Tibial artery (tissue), 4 donors: ENCODE measurements at regions not wholly inside any gene's neighbourhood (a gene's known extent, or its start where the extent isn't known, plus 50 kb on each side); places are given as distances from the start of the nearest gene placed in this dataset.

Source experiments
- DNase-seq, 2 donors: peaks; one replicate each; pipeline ENCODE4 v3.0.0-alpha.2; 2019
- H3K27ac ChIP-seq, 2 donors: fragments of 200-600 bp; sonication (generic) in 1 of 2; 1 replicate in 1 of 2; 2 replicates in 1 of 2; pipeline ENCODE4 v1.5.1; 2018 to 2019; ENCODE audit warnings: mild to moderate bottlenecking in 1 of 2
- H3K27me3 ChIP-seq, 2 donors: fragments of 200-600 bp; sonication (generic) in 1 of 2; one replicate each; pipeline versions ENCODE4 v1.5.1 to v1.6.0; 2016 to 2019
- H3K36me3 ChIP-seq, 3 donors: fragments of 200-600 bp; sonication (generic) in 2 of 3; one replicate each; pipeline ENCODE4 v1.5.1; 2016 to 2019; ENCODE audit warnings: mild to moderate bottlenecking in 2 of 3
- H3K4me1 ChIP-seq, 4 donors: fragments of 200-600 bp; sonication (generic) in 2 of 4; 1 replicate in 3 of 4; 2 replicates in 1 of 4; pipeline ENCODE4 v1.5.1; 2016 to 2019
- H3K4me3 ChIP-seq, 2 donors: fragments of 200-600 bp; sonication (generic) in 1 of 2; 1 replicate in 1 of 2; 2 replicates in 1 of 2; pipeline ENCODE4 v1.5.1; 2018 to 2019; ENCODE audit warnings: mild to moderate bottlenecking in 2 of 2
- H3K9me3 ChIP-seq, 3 donors: fragments of 200-600 bp; sonication (generic) in 1 of 3; one replicate each; pipeline ENCODE4 v1.5.1; 2016 to 2019
- intact Hi-C: fragments of 100-400 bp; cut with DNase I; formaldehyde crosslinking; loops from one replicate; pipeline ENCODE4 v1.15.0; 2023; ENCODE audit warnings: low total_unique reads
- TF ChIP-seq, protein P1 (sequence below), 2 experiments: fragments of 200-600 bp in 1 of 2; fragments of 450-650 bp in 1 of 2; IDR thresholded peaks; one replicate each; pipeline ENCODE4 v1.5.1; 2017 to 2019; ENCODE audit warnings: antibody characterized with exemption in 2 of 2, mild to moderate bottlenecking in 1 of 2, moderate library complexity in 1 of 2

DNA sequence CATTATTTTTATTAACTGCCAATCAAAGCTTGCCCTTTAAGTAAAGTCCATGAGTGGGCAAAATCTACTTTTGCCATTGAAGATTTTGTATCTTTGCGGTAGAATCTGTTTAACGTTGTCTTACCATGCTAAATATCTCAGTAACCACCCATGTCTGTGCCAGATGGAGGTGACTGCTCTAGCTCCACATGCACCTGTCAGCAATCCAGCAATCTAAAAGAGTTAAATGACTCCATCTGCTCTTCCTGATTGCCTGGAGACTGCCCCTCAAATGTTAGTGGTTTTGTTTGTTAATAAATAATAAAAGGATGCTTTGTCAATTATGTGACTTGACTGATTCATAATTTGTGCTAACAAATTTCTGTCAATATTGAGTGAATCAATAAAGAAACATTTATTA, 141.7 kb downstream of the RBM43 start:
- no peak overlapping the region for H3K4me3 ChIP-seq
- H3K9me3 ChIP-seq, result no peaks in the 10 kb centered on the region
- H3K4me1 ChIP-seq, result no peaks in the 10 kb centered on the region
- H3K27ac ChIP-seq, result no peak overlapping the region
- intact Hi-C loops, result no loop called here
- H3K36me3 ChIP-seq, result no peaks in the 10 kb centered on the region
- DNase-seq, result no peak
- no peaks in the 10 kb centered on the region for H3K27me3 ChIP-seq
- TF ChIP-seq, protein P1, sequence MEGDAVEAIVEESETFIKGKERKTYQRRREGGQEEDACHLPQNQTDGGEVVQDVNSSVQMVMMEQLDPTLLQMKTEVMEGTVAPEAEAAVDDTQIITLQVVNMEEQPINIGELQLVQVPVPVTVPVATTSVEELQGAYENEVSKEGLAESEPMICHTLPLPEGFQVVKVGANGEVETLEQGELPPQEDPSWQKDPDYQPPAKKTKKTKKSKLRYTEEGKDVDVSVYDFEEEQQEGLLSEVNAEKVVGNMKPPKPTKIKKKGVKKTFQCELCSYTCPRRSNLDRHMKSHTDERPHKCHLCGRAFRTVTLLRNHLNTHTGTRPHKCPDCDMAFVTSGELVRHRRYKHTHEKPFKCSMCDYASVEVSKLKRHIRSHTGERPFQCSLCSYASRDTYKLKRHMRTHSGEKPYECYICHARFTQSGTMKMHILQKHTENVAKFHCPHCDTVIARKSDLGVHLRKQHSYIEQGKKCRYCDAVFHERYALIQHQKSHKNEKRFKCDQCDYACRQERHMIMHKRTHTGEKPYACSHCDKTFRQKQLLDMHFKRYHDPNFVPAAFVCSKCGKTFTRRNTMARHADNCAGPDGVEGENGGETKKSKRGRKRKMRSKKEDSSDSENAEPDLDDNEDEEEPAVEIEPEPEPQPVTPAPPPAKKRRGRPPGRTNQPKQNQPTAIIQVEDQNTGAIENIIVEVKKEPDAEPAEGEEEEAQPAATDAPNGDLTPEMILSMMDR (IDR thresholded peaks at IDR 0.05), result no peak

DNA sequence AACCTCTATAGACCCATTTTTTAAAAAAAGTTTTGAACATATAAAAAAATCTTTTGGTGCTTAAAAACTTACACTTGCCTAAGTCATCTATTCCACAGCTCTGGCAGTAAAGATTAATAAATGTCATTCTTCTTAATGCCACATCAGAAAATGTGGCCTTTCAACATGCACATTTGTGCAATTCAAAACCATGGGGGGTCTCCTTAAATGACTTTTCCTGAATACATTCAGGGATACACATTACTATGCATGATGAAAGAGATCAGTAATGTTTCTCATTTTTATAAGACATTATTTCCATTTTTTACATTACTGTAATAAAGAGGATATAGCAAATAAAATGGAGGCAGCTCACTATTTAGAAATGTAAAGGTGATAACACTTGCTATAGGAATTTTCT, 142.3 kb downstream of the RBM43 start:
- intact Hi-C loops, result no loop called here
- no peaks in the 10 kb centered on the region for H3K36me3 ChIP-seq
- no peaks in the 10 kb centered on the region for H3K4me1 ChIP-seq
- H3K27me3 ChIP-seq, result no peaks in the 10 kb centered on the region
- H3K27ac ChIP-seq, result no peak overlapping the region
- DNase-seq, result no peak
- no peaks in the 10 kb centered on the region for H3K9me3 ChIP-seq
- TF ChIP-seq, protein P1 (IDR thresholded peaks at IDR 0.05), result no peak
- H3K4me3 ChIP-seq, result no peak overlapping the region

DNA sequence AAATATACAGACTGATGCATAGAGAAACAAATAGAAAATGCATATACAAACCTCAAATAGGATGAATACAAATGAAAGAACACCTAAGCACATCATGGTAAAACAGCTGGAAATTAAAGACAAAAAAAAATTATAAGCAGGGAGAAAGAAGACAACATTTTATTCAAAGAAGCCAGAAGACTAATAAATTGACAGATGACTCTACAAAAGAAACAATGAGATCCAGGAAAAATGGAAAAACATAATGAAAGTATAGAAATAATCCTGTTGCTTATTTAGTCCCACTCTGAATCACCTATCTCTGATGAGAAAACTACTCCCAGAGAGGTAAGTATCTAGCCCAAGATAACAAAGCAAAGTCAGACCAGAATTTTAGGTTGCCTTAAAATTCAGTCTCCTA, 143.4 kb downstream of the RBM43 start:
- intact Hi-C loops, result no loop called here
- Histone ChIP-seq H3K27ac (no peak overlapping the region), H3K27me3 (no peaks in the 10 kb centered on the region), H3K4me1 (no peaks in the 10 kb centered on the region), H3K4me3 (no peak overlapping the region), H3K9me3 (no peaks in the 10 kb centered on the region), H3K36me3 (no peaks in the 10 kb centered on the region)
- TF ChIP-seq, protein P1 (IDR thresholded peaks at IDR 0.05), result no peak
- no peak for DNase-seq

DNA sequence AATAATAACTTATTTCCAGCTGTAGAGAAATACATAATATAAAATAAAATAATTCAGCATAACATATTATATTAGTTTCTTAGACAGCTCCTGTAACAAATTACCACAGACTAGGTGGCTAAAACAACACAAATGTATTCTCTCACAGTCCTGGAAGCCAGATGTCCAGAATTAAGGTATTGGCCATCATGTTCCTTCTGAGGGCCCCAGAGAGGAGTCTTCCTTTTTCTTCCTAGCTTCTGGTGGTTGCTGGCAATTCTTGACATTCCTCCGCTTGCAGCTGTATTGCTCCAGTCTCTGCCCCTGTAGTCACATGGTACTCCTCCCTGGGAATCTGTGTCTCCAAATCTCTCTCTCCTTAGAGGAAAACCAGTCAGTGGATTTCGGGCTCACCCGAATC, 146.8 kb downstream of the RBM43 start:
- no peak overlapping the region for H3K4me3 ChIP-seq
- H3K27me3 ChIP-seq, result no peaks in the 10 kb centered on the region
- no peak for DNase-seq
- H3K4me1 ChIP-seq, result no peaks in the 10 kb centered on the region
- H3K9me3 ChIP-seq, result no peaks in the 10 kb centered on the region
- TF ChIP-seq, protein P1 (IDR thresholded peaks at IDR 0.05), result no peak
- H3K27ac ChIP-seq, result no peak overlapping the region
- intact Hi-C loops, result no loop called here
- no peaks in the 10 kb centered on the region for H3K36me3 ChIP-seq

DNA sequence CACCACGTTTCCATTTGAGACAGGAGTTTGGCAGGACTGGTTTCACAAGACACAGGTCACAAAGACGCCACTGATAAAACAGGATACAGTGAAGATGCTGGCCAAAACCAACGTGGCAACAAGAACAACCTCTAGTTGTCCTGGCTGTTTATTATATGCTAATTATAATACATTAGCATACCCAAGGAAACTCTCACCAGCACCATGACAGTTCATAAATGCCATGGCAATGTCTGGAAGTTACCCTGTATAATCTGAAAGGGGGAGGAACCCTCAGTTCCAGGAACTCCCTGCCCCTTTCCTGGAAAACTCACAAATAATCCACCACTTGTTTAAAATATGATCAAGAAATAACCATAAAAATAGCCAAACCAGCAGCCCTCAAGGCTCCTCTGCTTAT, 148.3 kb downstream of the RBM43 start:
- no peak for DNase-seq
- Histone ChIP-seq H3K27ac (no peak overlapping the region), H3K36me3 (no peaks in the 10 kb centered on the region), H3K4me3 (no peak overlapping the region), H3K9me3 (no peaks in the 10 kb centered on the region), H3K27me3 (no peaks in the 10 kb centered on the region), H3K4me1 (no peaks in the 10 kb centered on the region)
- TF ChIP-seq, protein P1 (IDR thresholded peaks at IDR 0.05), result no peak
- intact Hi-C loops, result no loop called here

DNA sequence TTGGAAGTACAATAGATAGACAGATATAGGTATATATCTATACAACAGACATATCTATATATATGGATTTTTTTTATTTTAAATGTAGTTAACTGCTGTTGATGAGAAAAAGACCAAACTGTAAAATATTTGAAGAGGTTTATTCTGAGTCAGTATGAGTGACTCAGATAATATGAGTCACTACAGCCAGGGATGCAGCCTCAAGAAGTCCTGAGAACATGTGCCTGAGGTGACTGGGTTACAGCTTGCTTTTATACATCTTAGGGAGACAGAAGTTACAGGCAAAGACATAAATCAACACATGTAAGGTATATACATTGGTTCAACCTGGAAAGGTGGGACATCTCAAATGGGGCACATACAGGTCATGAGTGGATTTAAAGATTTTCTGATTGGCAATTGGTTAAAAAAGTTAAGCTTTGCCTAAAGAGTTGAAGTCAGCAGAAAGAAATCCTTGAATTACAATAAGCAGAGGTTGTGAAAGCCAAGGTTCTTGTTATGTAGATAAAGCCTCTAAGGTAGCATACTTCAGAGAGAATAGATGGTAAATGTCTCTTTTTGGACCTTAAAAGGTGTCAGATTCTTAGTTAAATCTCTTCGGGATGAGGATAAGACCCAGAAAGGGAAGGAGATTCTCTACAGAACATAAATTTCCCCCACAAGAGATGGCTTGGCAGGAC, 149.9 kb downstream of the RBM43 start:
- Histone ChIP-seq H3K27me3 (no peaks in the 10 kb centered on the region), H3K9me3 (no peaks in the 10 kb centered on the region), H3K36me3 (no peaks in the 10 kb centered on the region), H3K4me3 (no peak overlapping the region), H3K27ac (no peak overlapping the region), H3K4me1 (no peaks in the 10 kb centered on the region)
- TF ChIP-seq, protein P1 (IDR thresholded peaks at IDR 0.05), result no peak
- DNase-seq, result no peak
- intact Hi-C loops, result no loop called here
